Esophagus muscularis mucosa (tissue), 4 donors: ENCODE measurements at regions not wholly inside any gene's neighbourhood (a gene's known extent, or its start where the extent isn't known, plus 50 kb on each side); places are given as distances from the start of the nearest gene placed in this dataset.

ENCODE experiments used
- EP300 ChIP-seq: sonication (generic); formaldehyde crosslinking; IDR thresholded peaks from one replicate; pipeline ENCODE4 v1.6.1; 2017; ENCODE audit warnings: antibody characterized with exemption
- POLR2A ChIP-seq: fragments of 450-650 bp; IDR thresholded peaks from one replicate; pipeline ENCODE4 v1.6.1; 2017; ENCODE audit warnings: antibody characterized with exemption, moderate library complexity, mild to moderate bottlenecking, low read depth
- POLR2AphosphoS5 ChIP-seq, 2 donors: sonication (generic); formaldehyde crosslinking; IDR thresholded peaks; one replicate each; pipeline ENCODE4 v1.6.1; 2017; ENCODE audit warnings: antibody characterized with exemption in 2 of 2
- TF ChIP-seq, protein P1 (sequence below), 3 experiments: fragments of 200-600 bp in 2 of 3; fragments of 450-650 bp in 1 of 3; sonication (generic) in 2 of 3; IDR thresholded peaks; one replicate each; pipeline ENCODE4 v1.5.1; 2017 to 2019; ENCODE audit warnings: antibody characterized with exemption in 3 of 3, mild to moderate bottlenecking in 2 of 3, moderate library complexity in 1 of 3

DNA sequence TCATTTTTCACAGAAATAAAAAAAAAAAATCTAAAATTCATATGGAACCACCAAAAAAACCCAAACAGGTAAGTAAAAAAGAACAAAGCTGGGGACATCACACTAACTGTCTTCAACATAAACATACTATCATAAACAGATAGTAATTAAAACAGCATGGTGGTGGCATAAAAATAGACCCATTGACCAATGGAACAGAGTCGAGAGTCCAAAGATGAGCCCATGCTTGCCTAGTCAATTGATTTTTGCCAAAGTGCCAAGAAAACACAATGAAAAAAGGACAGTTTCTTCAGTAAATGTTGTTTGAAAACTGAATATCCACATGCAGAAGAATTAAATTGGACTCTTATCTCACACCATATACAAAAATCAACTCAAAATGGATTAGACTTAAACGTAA, 513.2 kb upstream of the PHF14 start:
- TF ChIP-seq, protein P1, sequence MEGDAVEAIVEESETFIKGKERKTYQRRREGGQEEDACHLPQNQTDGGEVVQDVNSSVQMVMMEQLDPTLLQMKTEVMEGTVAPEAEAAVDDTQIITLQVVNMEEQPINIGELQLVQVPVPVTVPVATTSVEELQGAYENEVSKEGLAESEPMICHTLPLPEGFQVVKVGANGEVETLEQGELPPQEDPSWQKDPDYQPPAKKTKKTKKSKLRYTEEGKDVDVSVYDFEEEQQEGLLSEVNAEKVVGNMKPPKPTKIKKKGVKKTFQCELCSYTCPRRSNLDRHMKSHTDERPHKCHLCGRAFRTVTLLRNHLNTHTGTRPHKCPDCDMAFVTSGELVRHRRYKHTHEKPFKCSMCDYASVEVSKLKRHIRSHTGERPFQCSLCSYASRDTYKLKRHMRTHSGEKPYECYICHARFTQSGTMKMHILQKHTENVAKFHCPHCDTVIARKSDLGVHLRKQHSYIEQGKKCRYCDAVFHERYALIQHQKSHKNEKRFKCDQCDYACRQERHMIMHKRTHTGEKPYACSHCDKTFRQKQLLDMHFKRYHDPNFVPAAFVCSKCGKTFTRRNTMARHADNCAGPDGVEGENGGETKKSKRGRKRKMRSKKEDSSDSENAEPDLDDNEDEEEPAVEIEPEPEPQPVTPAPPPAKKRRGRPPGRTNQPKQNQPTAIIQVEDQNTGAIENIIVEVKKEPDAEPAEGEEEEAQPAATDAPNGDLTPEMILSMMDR (IDR thresholded peaks at IDR 0.05) = no peak
- TF ChIP-seq EP300 (no peak), POLR2AphosphoS5 (IDR thresholded peaks at IDR 0.05) (no peak), POLR2A (no peak)
